Stomach (tissue), 4 donors: ENCODE measurements at regions not wholly inside any gene's neighbourhood (a gene's known extent, or its start where the extent isn't known, plus 50 kb on each side); places are given as distances from the start of the nearest gene placed in this dataset.

ENCODE experiments used
- CTCF ChIP-seq, 7 experiments: fragments of 450-650 bp in 4 of 7; fragments of 200-600 bp in 3 of 7; sonication (generic) in 3 of 7; IDR thresholded peaks; one replicate each; pipeline ENCODE4 v1.5.1; 2016 to 2019; ENCODE audit warnings: antibody characterized with exemption in 7 of 7, control low read depth in 2 of 7, mild to moderate bottlenecking in 1 of 7
- EP300 ChIP-seq: sonication (generic); formaldehyde crosslinking; IDR thresholded peaks from one replicate; pipeline ENCODE4 v1.6.1; 2017; ENCODE audit warnings: antibody characterized with exemption
- POLR2A ChIP-seq, 4 donors: fragments of 450-650 bp; IDR thresholded peaks; one replicate each; pipeline ENCODE4 v1.6.1; 2016; ENCODE audit warnings: antibody characterized with exemption in 4 of 4, control low read depth in 2 of 4, mild to moderate bottlenecking in 1 of 4, moderate library complexity in 1 of 4
- POLR2AphosphoS5 ChIP-seq, 3 donors: sonication (generic); formaldehyde crosslinking; IDR thresholded peaks; one replicate each; pipeline ENCODE4 v1.6.1; 2016; ENCODE audit warnings: antibody characterized with exemption in 3 of 3

GRCh38 chr14:97155320-97155719 is 358.1 kb downstream of the VRK1 start:
- TF ChIP-seq EP300, result no peak
- TF ChIP-seq POLR2A (IDR thresholded peaks at IDR 0.05), result no peak
- no peak for TF ChIP-seq CTCF (IDR thresholded peaks at IDR 0.05)
- no peak for TF ChIP-seq POLR2AphosphoS5 (IDR thresholded peaks at IDR 0.05)
